ENCODE measurements at regions not wholly inside any gene's neighbourhood (a gene's known extent, or its start where the extent isn't known, plus 50 kb on each side); places are given as distances from the start of the nearest gene placed in this dataset.

GRCh38 chr5:158127536-158127935 is 268.6 kb upstream of the CLINT1 start:
- peaks cover 58% of the 10 kb centered on the region for H3K27me3 Mint-ChIP-seq
- H3K27ac Mint-ChIP-seq, result no peak overlapping the region
- DNase-seq (no peak), ATAC-seq (no peak)
- peaks cover 4% of the 10 kb centered on the region for H3K36me3 Mint-ChIP-seq (ENCODE audit: low read depth)
- no peaks in the 10 kb centered on the region for H3K9me3 ChIP-seq (ENCODE audit: control insufficient read depth, low read length, poor library complexity, severe bottlenecking)
- peaks cover 3% of the 10 kb centered on the region for H3K4me1 Mint-ChIP-seq
- no peak overlapping the region for H3K4me3 Mint-ChIP-seq

GRCh38 chr5:158126442-158127405 is 267.8 kb upstream of the CLINT1 start:
- Mint-ChIP-seq H3K36me3 (ENCODE audit: low read depth) (peaks cover 4% of the 10 kb centered on the region), H3K4me1 (peaks cover 3% of the 10 kb centered on the region), H3K27me3 (peaks cover 59% of the 10 kb centered on the region), H3K4me3 (no peak overlapping the region), H3K27ac (no peak overlapping the region)
- H3K9me3 ChIP-seq (ENCODE audit: control insufficient read depth, low read length, poor library complexity, severe bottlenecking), result no peaks in the 10 kb centered on the region
- DNase-seq (no peak), ATAC-seq (no peak)

DNA sequence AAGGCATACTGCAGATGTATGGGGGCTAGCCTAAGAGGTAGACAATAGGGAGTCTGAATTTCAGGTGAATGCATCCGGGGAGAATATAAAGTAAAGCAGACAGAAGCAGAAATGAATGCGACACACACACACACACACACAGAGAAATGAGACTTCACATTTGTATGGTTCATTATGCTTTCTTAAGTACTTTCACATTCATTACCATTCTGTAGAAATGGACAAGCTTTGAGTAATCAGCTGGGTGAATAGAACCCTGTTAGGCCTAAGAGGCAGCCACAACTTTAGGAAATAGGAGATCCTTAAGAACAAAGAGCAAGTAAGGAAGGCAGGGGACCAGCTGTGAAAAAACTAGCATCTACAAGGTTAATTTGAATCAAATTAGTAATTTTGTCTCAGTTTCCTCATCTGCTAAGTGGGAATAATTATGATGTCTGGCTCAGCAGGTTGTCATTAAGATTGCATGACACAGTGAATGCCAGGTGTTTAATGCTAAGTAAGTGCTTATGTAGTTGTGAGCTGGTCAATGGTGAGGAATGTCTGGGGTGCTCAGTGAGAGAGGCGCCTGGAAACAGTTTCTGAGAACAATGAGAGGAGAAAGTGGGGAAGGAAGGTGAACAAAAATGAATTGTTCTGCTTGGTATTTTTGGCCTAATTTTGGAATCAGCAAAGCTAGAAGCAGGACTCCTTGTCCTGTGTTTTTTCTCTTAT is 265.8 kb upstream of the CLINT1 start:
- no peak for DNase-seq
- Mint-ChIP-seq H3K27me3 (peaks cover 66% of the 10 kb centered on the region), H3K27ac (no peak overlapping the region), H3K4me3 (no peak overlapping the region), H3K4me1 (peaks cover 3% of the 10 kb centered on the region), H3K36me3 (ENCODE audit: low read depth) (peaks cover 4% of the 10 kb centered on the region)
- H3K9me3 ChIP-seq (ENCODE audit: control insufficient read depth, low read length, poor library complexity, severe bottlenecking), result no peaks in the 10 kb centered on the region
- no peak for ATAC-seq

- Mint-ChIP-seq H3K27me3 (peaks cover 68% of the 10 kb centered on the region), H3K36me3 (ENCODE audit: low read depth) (peaks cover 4% of the 10 kb centered on the region), H3K27ac (no peak overlapping the region), H3K4me1 (peaks cover 3% of the 10 kb centered on the region), H3K4me3 (no peak overlapping the region)
- DNase-seq, result no peak
- ATAC-seq, result no peak
- H3K9me3 ChIP-seq (ENCODE audit: control insufficient read depth, low read length, poor library complexity, severe bottlenecking), result no peaks in the 10 kb centered on the region
Observed at GRCh38 chr5:158123595-158123994, 264.6 kb upstream of the CLINT1 start.

DNA sequence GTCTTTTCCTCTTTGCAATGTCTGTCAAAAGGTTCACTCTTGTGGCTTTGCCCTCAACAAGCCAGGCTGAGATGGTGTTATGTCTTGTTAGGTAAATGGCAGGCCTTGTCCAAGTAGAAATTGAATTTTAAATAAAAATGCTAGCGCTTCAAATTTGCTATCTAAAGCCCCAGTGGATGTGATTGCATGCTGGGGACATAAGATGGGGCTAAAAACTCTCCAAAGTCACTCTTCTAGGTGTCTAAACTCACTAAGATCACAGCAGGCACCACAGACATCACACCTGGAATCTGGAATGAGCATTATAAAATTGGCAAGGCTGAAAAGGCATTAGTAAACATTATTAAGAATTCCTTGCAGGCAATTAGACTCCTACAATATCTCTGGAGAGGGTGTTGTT is 262.7 kb upstream of the CLINT1 start:
- no peak overlapping the region for H3K4me3 Mint-ChIP-seq
- peaks cover 3% of the 10 kb centered on the region for H3K4me1 Mint-ChIP-seq
- ATAC-seq (no peak), DNase-seq (no peak)
- H3K36me3 Mint-ChIP-seq (ENCODE audit: low read depth), result peaks cover 4% of the 10 kb centered on the region
- no peaks in the 10 kb centered on the region for H3K9me3 ChIP-seq (ENCODE audit: control insufficient read depth, low read length, poor library complexity, severe bottlenecking)
- peaks cover 68% of the 10 kb centered on the region for H3K27me3 Mint-ChIP-seq
- no peak overlapping the region for H3K27ac Mint-ChIP-seq

- peaks cover 4% of the 10 kb centered on the region for H3K36me3 Mint-ChIP-seq (ENCODE audit: low read depth)
- H3K4me3 Mint-ChIP-seq, result no peak overlapping the region
- H3K27ac Mint-ChIP-seq, result no peak overlapping the region
Observed at GRCh38 chr5:158120760-158121159, 261.8 kb upstream of the CLINT1 start.

GRCh38 chr5:158119961-158120723 is 261.2 kb upstream of the CLINT1 start:
- H3K9me3 ChIP-seq (ENCODE audit: control insufficient read depth, low read length, poor library complexity, severe bottlenecking), result no peaks in the 10 kb centered on the region
- Mint-ChIP-seq H3K4me3 (no peak overlapping the region), H3K27me3 (peaks cover 83% of the 10 kb centered on the region), H3K4me1 (peaks cover 3% of the 10 kb centered on the region), H3K27ac (no peak overlapping the region), H3K36me3 (ENCODE audit: low read depth) (peaks cover 4% of the 10 kb centered on the region)
- DNase-seq (no peak), ATAC-seq (no peak)

More at GRCh38 chr5:158120760-158121159, 261.8 kb upstream of the CLINT1 start:
- Mint-ChIP-seq H3K4me1 (peaks cover 3% of the 10 kb centered on the region), H3K27me3 (peaks cover 77% of the 10 kb centered on the region)
- DNase-seq, result no peak
- H3K9me3 ChIP-seq (ENCODE audit: control insufficient read depth, low read length, poor library complexity, severe bottlenecking), result no peaks in the 10 kb centered on the region
- no peak for ATAC-seq

DNA sequence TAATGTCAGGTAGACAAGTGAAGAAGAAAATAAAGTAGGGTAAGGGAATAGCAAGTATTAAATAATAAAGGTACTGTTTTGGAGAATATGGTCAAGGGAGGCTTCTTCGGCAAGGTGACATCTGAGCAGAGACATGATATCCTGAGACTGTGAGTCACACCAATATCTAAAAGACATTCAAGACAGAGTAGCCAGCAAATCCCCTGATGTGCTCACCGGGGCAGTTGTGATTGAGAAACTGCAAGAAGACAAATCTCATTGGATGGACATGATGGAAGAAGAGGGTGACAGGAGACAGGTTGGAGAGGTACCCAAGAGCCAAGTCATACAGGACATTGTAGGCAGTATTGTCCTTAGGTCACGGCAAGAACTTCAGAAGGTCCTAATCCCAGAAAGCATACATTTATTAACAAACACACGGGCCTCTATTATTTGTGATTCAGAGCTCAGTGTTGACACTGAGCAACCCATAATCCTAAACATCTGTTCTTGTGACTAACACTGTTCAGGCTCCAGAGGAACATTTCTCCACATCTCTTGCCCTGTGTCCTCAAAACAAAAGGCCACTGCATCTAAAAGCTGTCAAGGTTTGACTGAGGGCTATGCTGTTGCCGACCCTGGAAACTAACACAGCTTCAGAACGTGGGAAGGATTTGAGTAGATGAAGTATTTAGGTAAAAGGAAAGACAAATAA is 258.7 kb upstream of the CLINT1 start:
- no peaks in the 10 kb centered on the region for H3K9me3 ChIP-seq (ENCODE audit: control insufficient read depth, low read length, poor library complexity, severe bottlenecking)
- H3K4me1 Mint-ChIP-seq, result peaks cover under 1% of the 10 kb centered on the region
- no peak overlapping the region for H3K4me3 Mint-ChIP-seq
- H3K36me3 Mint-ChIP-seq (ENCODE audit: low read depth), result no peaks in the 10 kb centered on the region
- peaks cover 84% of the 10 kb centered on the region for H3K27me3 Mint-ChIP-seq
- no peak overlapping the region for H3K27ac Mint-ChIP-seq
- DNase-seq, result no peak
- no peak for ATAC-seq

GRCh38 chr5:158116965-158117364 is 258.0 kb upstream of the CLINT1 start:
- Mint-ChIP-seq H3K4me3 (no peak overlapping the region), H3K27ac (no peak overlapping the region), H3K36me3 (ENCODE audit: low read depth) (no peaks in the 10 kb centered on the region), H3K4me1 (no peaks in the 10 kb centered on the region), H3K27me3 (peaks cover 80% of the 10 kb centered on the region)
- DNase-seq (no peak), ATAC-seq (no peak)
- no peaks in the 10 kb centered on the region for H3K9me3 ChIP-seq (ENCODE audit: control insufficient read depth, low read length, poor library complexity, severe bottlenecking)

- no peaks in the 10 kb centered on the region for H3K36me3 Mint-ChIP-seq (ENCODE audit: low read depth)
- no peak overlapping the region for H3K27ac Mint-ChIP-seq
Observed at GRCh38 chr5:158115468-158115867, 256.5 kb upstream of the CLINT1 start.

DNA sequence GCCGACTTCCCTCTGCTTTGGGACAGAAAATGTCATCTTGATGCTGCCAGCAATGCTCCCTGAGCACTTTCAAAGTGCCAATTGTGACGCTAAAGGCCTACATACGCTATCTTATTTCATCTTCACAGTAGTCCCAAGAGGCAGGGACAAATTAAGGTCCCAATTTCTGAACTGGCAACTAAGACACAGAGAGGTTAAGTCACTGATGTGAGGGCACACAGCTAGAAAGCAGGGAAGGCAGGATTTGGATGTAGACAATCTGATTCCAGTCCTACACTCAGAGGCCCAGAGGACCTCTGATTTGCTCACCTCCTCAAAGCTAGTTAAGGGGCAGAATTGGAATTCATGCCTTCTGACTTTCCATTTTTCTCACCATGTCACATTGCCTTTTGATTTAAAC is 249.2 kb upstream of the CLINT1 start:
- no peaks in the 10 kb centered on the region for H3K9me3 ChIP-seq (ENCODE audit: control insufficient read depth, low read length, poor library complexity, severe bottlenecking)
- no peak overlapping the region for H3K4me3 Mint-ChIP-seq
- H3K36me3 Mint-ChIP-seq (ENCODE audit: low read depth), result no peaks in the 10 kb centered on the region
- no peak for ATAC-seq
- H3K4me1 Mint-ChIP-seq, result no peaks in the 10 kb centered on the region
- no peak for DNase-seq
- peaks cover 36% of the 10 kb centered on the region for H3K27me3 Mint-ChIP-seq
- no peak overlapping the region for H3K27ac Mint-ChIP-seq

More at GRCh38 chr5:158115468-158115867, 256.5 kb upstream of the CLINT1 start:
- no peak for DNase-seq
- H3K27me3 Mint-ChIP-seq, result peaks cover 76% of the 10 kb centered on the region
- H3K9me3 ChIP-seq (ENCODE audit: control insufficient read depth, low read length, poor library complexity, severe bottlenecking), result no peaks in the 10 kb centered on the region
- H3K4me1 Mint-ChIP-seq, result no peaks in the 10 kb centered on the region
- ATAC-seq, result no peak
- no peak overlapping the region for H3K4me3 Mint-ChIP-seq

GRCh38 chr5:158100373-158100888 is 241.5 kb upstream of the CLINT1 start:
- ATAC-seq, result no peak

More at GRCh38 chr5:158100373-158100888, 241.5 kb upstream of the CLINT1 start:
- no peak for DNase-seq
- H3K27me3 Mint-ChIP-seq, result peaks cover 4% of the 10 kb centered on the region
- H3K4me1 Mint-ChIP-seq, result no peaks in the 10 kb centered on the region
- H3K9me3 ChIP-seq (ENCODE audit: control insufficient read depth, low read length, poor library complexity, severe bottlenecking), result no peaks in the 10 kb centered on the region
- H3K27ac Mint-ChIP-seq, result no peak overlapping the region
- H3K36me3 Mint-ChIP-seq (ENCODE audit: low read depth), result peaks cover 3% of the 10 kb centered on the region
- no peak overlapping the region for H3K4me3 Mint-ChIP-seq
